ENCODE measurements at regions not wholly inside any gene's neighbourhood (a gene's known extent, or its start where the extent isn't known, plus 50 kb on each side); places are given as distances from the start of the nearest gene placed in this dataset.

DNA sequence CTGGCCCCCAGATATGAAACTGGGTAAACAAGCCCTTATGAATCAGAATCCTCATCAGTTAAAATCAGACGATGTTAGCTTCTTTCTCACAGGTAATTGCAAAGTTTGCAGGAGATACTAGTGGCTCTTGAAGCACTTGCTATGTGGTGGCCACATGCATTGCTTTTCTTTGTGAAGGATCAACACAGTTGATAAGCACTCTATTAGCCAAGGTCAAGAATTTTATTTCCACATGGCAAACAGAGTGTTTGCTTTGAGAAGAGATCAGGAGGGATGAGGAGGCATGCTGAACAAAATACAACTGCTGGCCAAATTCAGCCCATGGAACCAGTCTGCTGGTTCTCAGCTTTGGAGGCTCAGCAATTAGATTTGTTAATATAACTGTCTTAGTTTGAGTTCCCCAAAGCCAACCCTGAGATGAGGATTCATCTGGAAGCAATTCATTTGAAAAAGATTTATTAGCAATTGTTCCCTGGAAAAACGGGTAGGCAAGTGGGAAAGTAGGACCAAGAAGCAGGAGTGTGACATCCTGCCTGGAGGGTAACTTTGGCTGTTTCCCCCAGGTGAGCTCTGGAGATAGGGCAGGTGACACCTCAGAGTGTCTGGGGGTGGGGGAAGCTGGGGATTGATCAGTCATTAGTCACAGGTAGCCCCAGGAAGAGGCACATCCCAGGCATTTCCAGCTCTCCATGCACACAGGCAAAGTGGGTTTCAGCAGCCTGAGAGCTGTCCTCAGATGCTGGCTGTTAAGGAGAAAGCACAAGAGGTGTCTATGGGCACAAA, 180.3 kb downstream of the ABHD5 start:
- H3K4me3 ChIP-seq (ENCODE audit: low read depth, low read length), result no peak overlapping the region
- DNase-seq (ENCODE audit: low read depth), result no peak
- TF ChIP-seq, protein P1, sequence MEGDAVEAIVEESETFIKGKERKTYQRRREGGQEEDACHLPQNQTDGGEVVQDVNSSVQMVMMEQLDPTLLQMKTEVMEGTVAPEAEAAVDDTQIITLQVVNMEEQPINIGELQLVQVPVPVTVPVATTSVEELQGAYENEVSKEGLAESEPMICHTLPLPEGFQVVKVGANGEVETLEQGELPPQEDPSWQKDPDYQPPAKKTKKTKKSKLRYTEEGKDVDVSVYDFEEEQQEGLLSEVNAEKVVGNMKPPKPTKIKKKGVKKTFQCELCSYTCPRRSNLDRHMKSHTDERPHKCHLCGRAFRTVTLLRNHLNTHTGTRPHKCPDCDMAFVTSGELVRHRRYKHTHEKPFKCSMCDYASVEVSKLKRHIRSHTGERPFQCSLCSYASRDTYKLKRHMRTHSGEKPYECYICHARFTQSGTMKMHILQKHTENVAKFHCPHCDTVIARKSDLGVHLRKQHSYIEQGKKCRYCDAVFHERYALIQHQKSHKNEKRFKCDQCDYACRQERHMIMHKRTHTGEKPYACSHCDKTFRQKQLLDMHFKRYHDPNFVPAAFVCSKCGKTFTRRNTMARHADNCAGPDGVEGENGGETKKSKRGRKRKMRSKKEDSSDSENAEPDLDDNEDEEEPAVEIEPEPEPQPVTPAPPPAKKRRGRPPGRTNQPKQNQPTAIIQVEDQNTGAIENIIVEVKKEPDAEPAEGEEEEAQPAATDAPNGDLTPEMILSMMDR (conservative IDR thresholded peaks at IDR 0.05; ENCODE audit: low read depth, low read length), result no peak

DNA sequence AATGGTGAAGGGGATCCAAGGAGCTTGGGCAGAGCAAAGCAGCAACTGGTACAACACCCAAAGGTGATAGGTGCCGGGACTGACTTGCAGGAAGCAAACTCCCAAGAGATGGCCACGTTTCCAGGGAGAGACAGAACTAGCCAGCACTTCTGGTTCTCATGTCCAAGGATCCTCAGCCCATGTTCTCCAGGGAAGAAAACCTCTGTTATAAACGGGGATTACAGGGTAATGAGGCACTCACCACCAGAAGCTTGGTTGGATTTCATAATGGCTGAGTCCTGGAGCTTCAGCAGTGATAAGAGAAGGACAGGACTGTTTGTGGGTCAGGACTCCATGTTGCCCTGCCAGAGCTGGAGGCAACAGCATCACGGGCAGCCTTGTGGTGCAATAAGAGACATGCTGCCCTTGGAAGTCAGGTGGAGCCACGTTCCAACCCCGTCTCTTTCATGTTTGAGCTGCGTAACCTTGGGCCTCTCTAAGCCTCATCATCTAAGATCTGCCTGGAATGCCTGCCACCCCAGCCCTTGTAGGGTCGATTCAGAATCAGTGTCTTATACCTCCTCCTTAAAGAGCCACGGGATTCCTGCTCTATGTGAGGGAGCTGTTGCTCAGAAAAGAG, 181.0 kb downstream of the ABHD5 start:
- TF ChIP-seq, protein P1 (conservative IDR thresholded peaks at IDR 0.05; ENCODE audit: low read depth, low read length), result no peak
- no peak overlapping the region for H3K4me3 ChIP-seq (ENCODE audit: low read depth, low read length)
- DNase-seq (ENCODE audit: low read depth), result no peak

- DNase-seq (ENCODE audit: low read depth), result no peak
- TF ChIP-seq, protein P1 (conservative IDR thresholded peaks at IDR 0.05; ENCODE audit: low read depth, low read length), result no peak
- H3K4me3 ChIP-seq (ENCODE audit: low read depth, low read length), result no peak overlapping the region
Measured at GRCh38 chr3:43872301-43872700, 181.6 kb downstream of the ABHD5 start.

DNA sequence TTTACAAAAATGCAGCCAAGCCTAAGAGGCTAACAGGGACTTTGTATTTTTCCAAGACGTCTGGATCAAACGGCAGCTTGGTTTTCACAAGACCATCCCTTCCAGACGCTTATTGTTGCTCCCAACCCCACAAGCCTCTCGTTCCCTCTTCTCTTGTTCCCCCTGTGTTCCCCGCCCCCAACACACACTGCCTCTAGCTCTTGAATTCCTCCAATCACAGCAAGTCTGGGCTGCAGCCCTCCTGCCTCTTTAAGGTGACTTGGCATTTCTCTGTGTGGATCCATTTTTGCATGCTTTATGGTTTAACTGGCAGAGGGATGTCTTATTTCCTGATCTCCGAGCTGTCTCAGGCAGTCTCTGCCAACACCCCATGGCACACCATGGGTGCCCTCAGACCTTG, 182.2 kb downstream of the ABHD5 start:
- TF ChIP-seq, protein P1 (conservative IDR thresholded peaks at IDR 0.05; ENCODE audit: low read depth, low read length), result no peak

GRCh38 chr3:43873723-43874122, 183.0 kb downstream of the ABHD5 start:
- TF ChIP-seq, protein P1 (conservative IDR thresholded peaks at IDR 0.05; ENCODE audit: low read depth, low read length), result no peak

More for the DNA sequence above, 182.2 kb downstream of the ABHD5 start:
- DNase-seq (ENCODE audit: low read depth), result no peak
- H3K4me3 ChIP-seq (ENCODE audit: low read depth, low read length), result no peak overlapping the region

GRCh38 chr3:43874290-43874689, 183.6 kb downstream of the ABHD5 start:
- no peak overlapping the region for H3K4me3 ChIP-seq (ENCODE audit: low read depth, low read length)
- no peak for DNase-seq (ENCODE audit: low read depth)
- TF ChIP-seq, protein P1 (conservative IDR thresholded peaks at IDR 0.05; ENCODE audit: low read depth, low read length), result no peak

More at GRCh38 chr3:43873723-43874122, 183.0 kb downstream of the ABHD5 start:
- no peak for DNase-seq (ENCODE audit: low read depth)
- H3K4me3 ChIP-seq (ENCODE audit: low read depth, low read length), result no peak overlapping the region

Measured in epithelial cell of proximal tubule (primary cell).